Right lobe of liver (tissue), 6 donors: ENCODE measurements at regions not wholly inside any gene's neighbourhood (a gene's known extent, or its start where the extent isn't known, plus 50 kb on each side); places are given as distances from the start of the nearest gene placed in this dataset.

Experiments used
- ATAC-seq, 4 donors: fragments of 200-7000 bp; cut with Tn5 transposase; one replicate each; pipeline ENCODE4 v1.9.1; 2020; ENCODE audit warnings: mild to moderate bottlenecking in 4 of 4, moderate library complexity in 4 of 4
- DNase-seq, 3 donors: peaks; one replicate each; pipeline ENCODE4 v3.0.0-alpha.2; 2020
- H3K27ac ChIP-seq, 3 donors: fragments of 200-600 bp; one replicate each; pipeline ENCODE4 v1.8.0; 2022
- H3K27me3 ChIP-seq, 2 donors: fragments of 200-600 bp; one replicate each; pipeline ENCODE4 v1.8.0; 2022
- H3K36me3 ChIP-seq, 4 donors: fragments of 200-600 bp; sonication (generic) in 1 of 4; one replicate each; pipeline versions ENCODE4 v1.5.1 to v1.8.0; 2017 to 2022; ENCODE audit warnings: control low read depth in 1 of 4
- H3K4me1 ChIP-seq, 4 donors: fragments of 200-600 bp; sonication (generic) in 1 of 4; one replicate each; pipeline versions ENCODE4 v1.5.1 to v1.8.0; 2017 to 2022; ENCODE audit warnings: control low read depth in 1 of 4
- H3K4me3 ChIP-seq, 3 donors: fragments of 200-600 bp; one replicate each; pipeline ENCODE4 v1.8.0; 2022
- H3K9me3 ChIP-seq, 4 donors: fragments of 200-600 bp; sonication (generic) in 1 of 4; one replicate each; pipeline versions ENCODE4 v1.5.1 to v1.8.0; 2017 to 2022; ENCODE audit warnings: control low read depth in 1 of 4
- POLR2A ChIP-seq: fragments of 450-650 bp; IDR thresholded peaks from one replicate; pipeline ENCODE4 v1.6.1; 2017; ENCODE audit warnings: antibody characterized with exemption, mild to moderate bottlenecking
- WGBS: methylation state at CpG from one replicate; pipeline ENCODE4 v1.1.6; 2018; ENCODE audit warnings: low coverage, low lambda C conversion rate; ENCODE audit not compliant: insufficient coverage; ENCODE audit errors: missing lambda C conversion rate; 5-methylcytosine and 5-hydroxymethylcytosine counted together
- intact Hi-C, 2 donors: fragments of 100-400 bp; cut with DNase I; formaldehyde crosslinking; loops; one replicate each; pipeline versions ENCODE4 v1.11.2 to v1.14.1; 2022
- TF ChIP-seq, protein P1 (sequence below), 4 donors: fragments of 200-600 bp in 3 of 4; fragments of 450-650 bp in 1 of 4; IDR thresholded peaks; one replicate each; pipeline versions ENCODE4 v1.5.1 to v1.8.0; 2016 to 2022; ENCODE audit warnings: antibody characterized with exemption in 4 of 4, mild to moderate bottlenecking in 2 of 4
- donor health status: DM: no; HTN: yes; CAD: no.
- donor health status: DM: no; HTN: no; CAD: no.
- donor health status: DM: no; HTN: no; CAD: no.
- donor health status: DM: no; HTN: yes; CAD: no.
- donor health status: DM: no; HTN: yes; CAD: no.

DNA sequence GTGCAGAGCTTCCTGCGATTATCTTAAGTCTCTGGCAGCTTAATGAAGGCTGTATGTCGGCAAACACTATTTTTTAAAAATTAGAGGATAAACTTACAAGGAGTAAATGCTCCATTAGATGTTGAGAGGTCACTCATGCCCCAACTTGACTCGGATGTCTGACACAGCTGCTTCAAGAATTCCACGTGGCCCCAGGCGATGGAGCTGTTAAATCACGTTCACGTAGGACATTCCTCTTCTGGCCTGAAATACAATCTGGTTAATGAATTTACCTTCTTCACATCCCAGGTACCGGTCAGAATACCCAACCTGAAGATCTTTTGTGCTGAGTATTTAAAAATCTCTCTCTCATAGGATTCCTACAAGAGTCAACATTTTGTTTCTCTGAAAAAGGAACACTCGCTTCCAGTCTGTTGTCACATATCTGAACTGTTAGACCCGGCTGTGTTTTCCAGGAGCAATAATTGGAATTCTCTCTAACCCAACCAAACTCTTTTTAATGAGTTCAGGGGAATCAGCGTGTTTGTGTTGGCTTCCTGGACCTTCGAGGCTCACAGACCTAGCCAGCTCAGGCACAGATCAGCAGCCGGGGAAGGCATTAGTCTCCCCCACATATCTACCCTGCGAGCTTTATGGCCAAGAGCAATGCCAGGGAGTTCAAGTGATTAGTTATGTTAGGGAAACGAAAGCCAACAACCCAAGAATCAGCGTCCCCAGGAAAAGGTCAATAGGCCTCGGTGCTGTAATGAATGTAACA lies 284.9 kb downstream of the FGFR2 start:
- Histone ChIP-seq H3K9me3 (no peaks in the 10 kb centered on the region), H3K4me1 (no peaks in the 10 kb centered on the region), H3K27me3 (no peaks in the 10 kb centered on the region), H3K36me3 (no peaks in the 10 kb centered on the region), H3K27ac (no peak overlapping the region), H3K4me3 (no peak overlapping the region)
- TF ChIP-seq, protein P1, sequence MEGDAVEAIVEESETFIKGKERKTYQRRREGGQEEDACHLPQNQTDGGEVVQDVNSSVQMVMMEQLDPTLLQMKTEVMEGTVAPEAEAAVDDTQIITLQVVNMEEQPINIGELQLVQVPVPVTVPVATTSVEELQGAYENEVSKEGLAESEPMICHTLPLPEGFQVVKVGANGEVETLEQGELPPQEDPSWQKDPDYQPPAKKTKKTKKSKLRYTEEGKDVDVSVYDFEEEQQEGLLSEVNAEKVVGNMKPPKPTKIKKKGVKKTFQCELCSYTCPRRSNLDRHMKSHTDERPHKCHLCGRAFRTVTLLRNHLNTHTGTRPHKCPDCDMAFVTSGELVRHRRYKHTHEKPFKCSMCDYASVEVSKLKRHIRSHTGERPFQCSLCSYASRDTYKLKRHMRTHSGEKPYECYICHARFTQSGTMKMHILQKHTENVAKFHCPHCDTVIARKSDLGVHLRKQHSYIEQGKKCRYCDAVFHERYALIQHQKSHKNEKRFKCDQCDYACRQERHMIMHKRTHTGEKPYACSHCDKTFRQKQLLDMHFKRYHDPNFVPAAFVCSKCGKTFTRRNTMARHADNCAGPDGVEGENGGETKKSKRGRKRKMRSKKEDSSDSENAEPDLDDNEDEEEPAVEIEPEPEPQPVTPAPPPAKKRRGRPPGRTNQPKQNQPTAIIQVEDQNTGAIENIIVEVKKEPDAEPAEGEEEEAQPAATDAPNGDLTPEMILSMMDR (IDR thresholded peaks at IDR 0.05) = no peak
- no peak for TF ChIP-seq POLR2A
- ATAC-seq (no peak), DNase-seq (no peak)
- 60% methylated on average over 16 of the region's 17 CpGs for WGBS
- intact Hi-C loops = no loop called here

DNA sequence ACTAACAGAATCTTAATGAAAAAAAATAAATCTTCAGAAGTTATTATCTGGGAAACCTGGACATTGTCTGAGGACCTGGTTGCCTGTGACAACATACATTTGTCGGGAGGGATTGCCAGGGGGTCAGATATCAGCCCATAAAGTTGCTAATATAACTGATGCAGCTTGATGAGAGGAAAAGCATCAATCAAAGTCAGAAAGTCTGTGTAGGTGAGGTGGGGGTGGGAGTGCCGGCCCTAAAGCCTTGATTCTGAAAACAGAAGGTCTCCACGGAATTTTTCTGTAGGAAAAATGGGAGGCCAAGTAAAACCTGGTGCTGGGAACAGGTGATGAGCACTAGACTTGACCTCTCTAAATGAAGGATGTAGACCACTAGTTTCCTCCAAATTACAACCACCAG lies 281.8 kb downstream of the FGFR2 start:
- no peak overlapping the region for H3K27ac ChIP-seq
- no peak for ATAC-seq
- no peak for TF ChIP-seq POLR2A
- H3K9me3 ChIP-seq = no peaks in the 10 kb centered on the region
- no peak for DNase-seq
- H3K27me3 ChIP-seq = no peaks in the 10 kb centered on the region
- no peaks in the 10 kb centered on the region for H3K36me3 ChIP-seq
- H3K4me3 ChIP-seq = no peak overlapping the region
- H3K4me1 ChIP-seq = peaks cover 0 to 10% (median 0%) of the 10 kb centered on the region in 4 donors
- WGBS = 88% methylated on average over 3 of the region's 3 CpGs
- intact Hi-C loops = no loop called here

DNA sequence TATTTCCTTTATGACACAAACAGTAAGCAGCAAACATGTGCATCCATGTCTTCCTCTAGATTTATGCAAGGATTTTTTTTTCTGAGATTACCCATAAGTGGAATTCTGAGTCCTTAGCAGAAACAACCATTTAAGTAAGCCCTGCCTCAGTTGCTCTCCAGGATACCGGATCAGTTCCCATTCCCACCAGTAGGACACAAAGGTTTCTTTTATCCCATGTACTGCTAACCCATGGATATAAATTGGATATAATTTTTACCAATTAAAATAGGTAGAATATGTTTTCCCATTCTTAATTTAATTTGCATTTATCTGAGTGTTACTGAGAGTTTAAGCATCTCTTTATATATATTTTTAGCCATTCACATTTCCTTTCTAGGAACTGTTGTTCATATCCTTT lies 280.9 kb downstream of the FGFR2 start:
- intact Hi-C loops = no loop called here
- WGBS = 70% methylated on average over 1 of the region's 1 CpG
- no peak overlapping the region for H3K27ac ChIP-seq
- no peaks in the 10 kb centered on the region for H3K36me3 ChIP-seq
- DNase-seq (no peak), ATAC-seq (no peak)
- no peaks in the 10 kb centered on the region for H3K9me3 ChIP-seq
- H3K27me3 ChIP-seq = no peaks in the 10 kb centered on the region
- TF ChIP-seq, protein P1 (IDR thresholded peaks at IDR 0.05) = no peak
- no peak for TF ChIP-seq POLR2A
- peaks cover 0 to 10% (median 0%) of the 10 kb centered on the region in 4 donors for H3K4me1 ChIP-seq
- no peak overlapping the region for H3K4me3 ChIP-seq

DNA sequence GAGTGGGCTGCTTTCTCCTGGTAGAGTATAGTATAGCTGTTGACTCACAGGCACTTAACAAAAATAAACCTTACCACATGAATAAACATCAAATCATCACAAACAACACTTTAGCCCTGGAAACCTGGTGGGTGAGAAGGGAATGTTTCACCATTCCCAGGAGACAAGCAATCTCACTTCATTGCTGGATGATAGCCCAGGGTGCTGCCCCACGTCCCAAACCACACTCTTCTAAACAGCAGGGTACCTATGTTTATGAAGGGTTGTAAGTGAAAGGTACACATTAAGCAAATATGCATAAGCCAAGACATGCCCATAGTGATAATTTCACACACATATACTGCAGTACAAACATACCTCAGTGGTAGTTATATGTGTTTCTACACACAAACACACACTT lies 276.2 kb downstream of the FGFR2 start:
- Histone ChIP-seq H3K27ac (no peak overlapping the region), H3K4me3 (no peak overlapping the region), H3K27me3 (no peaks in the 10 kb centered on the region), H3K36me3 (no peaks in the 10 kb centered on the region), H3K4me1 (peaks cover 0 to 10% (median 0%) of the 10 kb centered on the region in 4 donors), H3K9me3 (no peaks in the 10 kb centered on the region)
- DNase-seq (no peak), ATAC-seq (peak in 2 of 4 donors; percentile 19 to 51)
- intact Hi-C loops = no loop called here
- TF ChIP-seq, protein P1 (IDR thresholded peaks at IDR 0.05) = no peak
- no peak for TF ChIP-seq POLR2A
- 17% methylated on average over 1 of the region's 1 CpG for WGBS

DNA sequence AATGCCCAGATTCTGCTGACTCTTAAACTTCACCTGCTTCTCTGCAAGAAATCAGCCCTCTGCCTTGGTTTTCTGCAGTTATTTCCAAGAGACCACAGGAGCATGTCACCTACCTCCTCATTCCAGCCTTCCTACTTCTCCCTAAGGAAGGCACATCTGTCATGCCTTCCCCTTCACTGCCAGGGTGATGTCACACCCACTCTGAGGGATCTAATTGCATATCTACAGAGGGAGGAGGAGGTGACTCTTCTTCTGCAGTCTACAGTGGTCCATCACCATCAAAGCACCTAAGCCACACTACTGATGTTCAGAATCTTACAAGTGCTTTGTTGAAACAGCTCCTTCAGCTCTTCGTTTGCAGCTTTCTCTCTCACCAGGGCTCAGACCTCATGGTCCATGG lies 275.5 kb downstream of the FGFR2 start:
- no peak overlapping the region for H3K27ac ChIP-seq
- H3K36me3 ChIP-seq = no peaks in the 10 kb centered on the region
- H3K4me1 ChIP-seq = peaks cover 0 to 10% (median 0%) of the 10 kb centered on the region in 4 donors
- DNase-seq (no peak), ATAC-seq (no peak)
- no peaks in the 10 kb centered on the region for H3K9me3 ChIP-seq
- TF ChIP-seq, protein P1 (IDR thresholded peaks at IDR 0.05) = no peak
- no peak for TF ChIP-seq POLR2A
- WGBS = 38% methylated on average over 1 of the region's 1 CpG
- no peaks in the 10 kb centered on the region for H3K27me3 ChIP-seq
- intact Hi-C loops = no loop called here
- H3K4me3 ChIP-seq = no peak overlapping the region
